ENCODE measurements at regions not wholly inside any gene's neighbourhood (a gene's known extent, or its start where the extent isn't known, plus 50 kb on each side); places are given as distances from the start of the nearest gene placed in this dataset.

DNA sequence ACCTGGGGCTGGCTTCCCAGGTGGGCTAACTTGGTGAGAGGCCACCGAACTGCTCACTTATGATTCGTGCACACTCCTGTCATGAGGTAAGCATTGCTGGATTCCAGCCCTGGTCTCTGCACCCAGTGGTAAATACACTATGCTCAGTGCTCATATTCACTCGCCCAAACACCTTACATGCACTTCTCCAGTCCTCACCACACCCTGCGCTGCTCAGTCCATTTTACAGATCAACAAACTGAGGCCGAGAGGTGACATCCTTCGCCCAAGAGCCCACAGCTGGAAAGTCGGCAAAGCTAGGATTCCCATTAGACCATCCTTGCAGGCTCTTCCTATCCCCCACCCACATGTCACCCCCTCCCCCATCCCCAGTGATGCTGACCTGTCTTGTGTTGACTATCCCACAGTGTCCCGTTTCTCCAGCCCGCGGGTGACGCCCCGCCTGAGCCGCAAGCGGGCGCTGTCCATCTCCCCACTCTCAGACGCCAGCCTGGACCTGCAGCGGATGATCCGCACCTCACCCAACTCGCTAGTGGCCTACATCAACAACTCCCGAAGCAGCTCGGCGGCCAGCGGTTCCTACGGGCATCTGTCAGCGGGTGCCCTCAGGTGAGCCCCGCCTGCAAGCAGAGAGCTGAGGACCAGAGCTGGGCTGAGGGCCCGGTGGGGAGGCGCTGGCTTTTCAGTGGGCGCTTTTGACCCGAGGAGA, 232.8 kb downstream of the GLI2 start:
- Histone ChIP-seq H3K9me3 (ENCODE audit: low read length) (no peaks in the 10 kb centered on the region), H3K4me2 (ENCODE audit: low read length) (no peak overlapping the region), H3K27ac (ENCODE audit: low read length) (no peak overlapping the region), H2AFZ (ENCODE audit: low read depth, low read length) (no peak overlapping the region), H3K9me2 (ENCODE audit: insufficient read depth, low read length) (no peaks in the 10 kb centered on the region), H3K79me2 (replicated peaks; ENCODE audit: insufficient read depth, low read length) (no peaks in the 10 kb centered on the region), H3F3A (ENCODE audit: insufficient read depth, low read length, poor library complexity, severe bottlenecking) (no peaks in the 10 kb centered on the region), H3K27me3 (ENCODE audit: insufficient read depth, low read depth, low read length) (no peaks in the 10 kb centered on the region), H3K4me3 (ENCODE audit: low read length) (no peak overlapping the region), H3K36me3 (ENCODE audit: insufficient read depth, low read length) (no peaks in the 10 kb centered on the region), H3K9ac (ENCODE audit: low read length) (no peak overlapping the region), H4K20me1 (ENCODE audit: insufficient read depth) (no peaks in the 10 kb centered on the region)
- no peak for TF ChIP-seq EP300 (conservative IDR thresholded peaks at IDR 0.05; ENCODE audit: poor library complexity, severe bottlenecking)
- TF ChIP-seq EZH2 (IDR thresholded peaks at IDR 0.05; ENCODE audit: borderline replicate concordance, insufficient read depth, low read length, poor library complexity, severe bottlenecking), result no peak
- TF ChIP-seq RAD21 (conservative IDR thresholded peaks at IDR 0.05), result no peak
- no peak for TF ChIP-seq TAF1 (IDR thresholded peaks at IDR 0.05; ENCODE audit: low read depth)
- TF ChIP-seq REST (IDR thresholded peaks at IDR 0.05; ENCODE audit: borderline replicate concordance), result no peak
- no peak for TF ChIP-seq POLR2AphosphoS5 (IDR thresholded peaks at IDR 0.05)
- no peak for TF ChIP-seq MXI1 (conservative IDR thresholded peaks at IDR 0.05; ENCODE audit: poor library complexity, severe bottlenecking)
- TF ChIP-seq SMC3 (conservative IDR thresholded peaks at IDR 0.05; ENCODE audit: poor library complexity), result no peak
- no peak for TF ChIP-seq CTCF (IDR thresholded peaks at IDR 0.05; ENCODE audit: poor library complexity, severe bottlenecking)

DNA sequence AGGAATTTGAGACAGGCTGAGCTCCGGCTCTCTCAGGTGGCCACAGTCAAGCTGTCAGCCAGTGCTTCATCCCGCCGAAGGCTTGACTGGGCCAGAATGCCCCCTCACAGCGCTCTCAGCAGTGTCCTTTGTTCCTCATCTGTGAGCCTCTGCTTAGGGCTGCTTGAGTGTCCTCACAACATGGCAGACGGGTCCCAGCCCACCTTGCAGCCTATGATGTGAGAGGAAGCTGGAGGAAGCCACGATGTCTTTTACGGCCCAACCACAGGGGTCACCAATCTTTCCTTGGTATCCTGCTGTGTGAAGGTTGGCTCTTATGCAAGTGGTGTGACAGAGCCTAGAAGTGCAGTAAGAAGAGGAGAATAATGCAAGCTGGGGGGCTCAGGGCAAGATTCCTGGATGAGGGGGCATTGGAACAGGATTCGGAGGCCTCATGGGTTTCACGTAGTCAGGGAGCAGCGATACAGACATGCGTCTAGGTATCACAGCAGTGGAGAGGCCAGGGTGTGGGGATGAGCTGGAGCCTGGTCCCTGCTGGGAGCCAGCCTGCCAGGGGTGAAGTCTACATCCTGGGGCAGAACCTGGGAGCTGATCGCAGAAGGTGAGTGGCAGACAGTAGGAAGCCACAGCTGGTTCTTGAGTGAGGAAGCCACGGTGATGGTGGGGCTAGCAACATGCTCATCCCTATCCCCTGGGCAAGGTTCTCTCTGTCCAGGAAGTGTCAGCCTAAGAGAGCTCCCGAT, 234.1 kb downstream of the GLI2 start:
- H3K79me2 ChIP-seq (replicated peaks; ENCODE audit: insufficient read depth, low read length), result no peaks in the 10 kb centered on the region
- no peaks in the 10 kb centered on the region for H3K27me3 ChIP-seq (ENCODE audit: insufficient read depth, low read depth, low read length)
- H3K9me3 ChIP-seq (ENCODE audit: low read length), result no peaks in the 10 kb centered on the region
- no peaks in the 10 kb centered on the region for H4K20me1 ChIP-seq (ENCODE audit: insufficient read depth)
- H3K27ac ChIP-seq (ENCODE audit: low read length), result no peak overlapping the region
- H3K9ac ChIP-seq (ENCODE audit: low read length), result no peak overlapping the region
- no peak overlapping the region for H3K4me2 ChIP-seq (ENCODE audit: low read length)
- H3K9me2 ChIP-seq (ENCODE audit: insufficient read depth, low read length), result no peaks in the 10 kb centered on the region
- H3K36me3 ChIP-seq (ENCODE audit: insufficient read depth, low read length), result no peaks in the 10 kb centered on the region
- TF ChIP-seq EP300 (conservative IDR thresholded peaks at IDR 0.05; ENCODE audit: poor library complexity, severe bottlenecking), result no peak
- no peak for TF ChIP-seq REST (IDR thresholded peaks at IDR 0.05; ENCODE audit: borderline replicate concordance)
- TF ChIP-seq SMC3 (conservative IDR thresholded peaks at IDR 0.05; ENCODE audit: poor library complexity), result no peak
- no peak for TF ChIP-seq EZH2 (IDR thresholded peaks at IDR 0.05; ENCODE audit: borderline replicate concordance, insufficient read depth, low read length, poor library complexity, severe bottlenecking)
- TF ChIP-seq MXI1 (conservative IDR thresholded peaks at IDR 0.05; ENCODE audit: poor library complexity, severe bottlenecking), result no peak
- no peak for TF ChIP-seq RAD21 (conservative IDR thresholded peaks at IDR 0.05)
- TF ChIP-seq CTCF (IDR thresholded peaks at IDR 0.05; ENCODE audit: poor library complexity, severe bottlenecking), result no peak
- no peak for TF ChIP-seq POLR2AphosphoS5 (IDR thresholded peaks at IDR 0.05)
- no peak for TF ChIP-seq TAF1 (IDR thresholded peaks at IDR 0.05; ENCODE audit: low read depth)
- no peaks in the 10 kb centered on the region for H3F3A ChIP-seq (ENCODE audit: insufficient read depth, low read length, poor library complexity, severe bottlenecking)
- no peak overlapping the region for H2AFZ ChIP-seq (ENCODE audit: low read depth, low read length)
- H3K4me3 ChIP-seq (ENCODE audit: low read length), result no peak overlapping the region

All from neural cell (in vitro differentiated cells).